IPS-18c (cell line): ENCODE measurements at regions not wholly inside any gene's neighbourhood (a gene's known extent, or its start where the extent isn't known, plus 50 kb on each side); places are given as distances from the start of the nearest gene placed in this dataset.
"Not testable (repeated sequence)": the region's sequence is repeated elsewhere in the genome, so short reads cannot be mapped to it uniquely, and the experiment has no call there.

Experiments used
- H3K4me3 ChIP-seq: 2 replicates; pipeline ENCODE4 v1.7.0; 2013; ENCODE audit warnings: low read depth, mild to moderate bottlenecking, low read length, moderate library complexity; ENCODE audit not compliant: insufficient read depth
- H3K9me3 ChIP-seq: one replicate; pipeline ENCODE4 v1.6.1; 2013; ENCODE audit warnings: mild to moderate bottlenecking, low read length, moderate library complexity; ENCODE audit not compliant: control insufficient read depth, insufficient read depth

GRCh38 chr1:148202013-148202412 is 49.9 kb upstream of the NBPF11 start:
- H3K4me3 ChIP-seq, H3K9me3 ChIP-seq: not testable (repeated sequence)
